ENCODE measurements at regions not wholly inside any gene's neighbourhood (a gene's known extent, or its start where the extent isn't known, plus 50 kb on each side); places are given as distances from the start of the nearest gene placed in this dataset.
A peak's percentile ranks its signal among the peaks of the same experiment; 100 is the strongest.

DNA sequence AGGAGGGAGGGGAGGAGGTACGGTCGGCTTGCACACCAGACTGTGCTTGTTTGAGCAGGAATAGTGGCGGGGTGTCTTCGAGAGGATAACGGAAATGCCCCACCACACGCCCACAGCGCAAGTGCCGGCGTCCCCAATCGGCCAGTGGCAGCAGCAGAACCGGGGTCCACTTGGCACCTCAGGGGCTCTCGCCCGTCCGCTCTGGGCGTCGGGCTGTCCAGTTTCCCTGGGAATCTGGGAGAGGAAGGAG is 53.7 kb downstream of the CCDC54 start:
- H3K27me3 ChIP-seq (ENCODE audit: insufficient read depth, poor library complexity, severe bottlenecking) = no peaks in the 10 kb centered on the region
- H3K4me3 ChIP-seq (replicated peaks; ENCODE audit: insufficient read depth, low read length) = peak overlapping the region; percentile 85
- DNase-seq (ENCODE audit: low read depth in 1 of 2, low spot score in 1 of 2) = peak in 1 of 2 experiments; percentile 12
- TF ChIP-seq SPI1 (IDR thresholded peaks at IDR 0.05; ENCODE audit: borderline replicate concordance, low read depth) (no peak), GABPA (IDR thresholded peaks at IDR 0.05; ENCODE audit: low read depth) (no peak), POLR2AphosphoS5 (IDR thresholded peaks at IDR 0.05; ENCODE audit: low read depth) (no peak)
- TF ChIP-seq, protein P1, sequence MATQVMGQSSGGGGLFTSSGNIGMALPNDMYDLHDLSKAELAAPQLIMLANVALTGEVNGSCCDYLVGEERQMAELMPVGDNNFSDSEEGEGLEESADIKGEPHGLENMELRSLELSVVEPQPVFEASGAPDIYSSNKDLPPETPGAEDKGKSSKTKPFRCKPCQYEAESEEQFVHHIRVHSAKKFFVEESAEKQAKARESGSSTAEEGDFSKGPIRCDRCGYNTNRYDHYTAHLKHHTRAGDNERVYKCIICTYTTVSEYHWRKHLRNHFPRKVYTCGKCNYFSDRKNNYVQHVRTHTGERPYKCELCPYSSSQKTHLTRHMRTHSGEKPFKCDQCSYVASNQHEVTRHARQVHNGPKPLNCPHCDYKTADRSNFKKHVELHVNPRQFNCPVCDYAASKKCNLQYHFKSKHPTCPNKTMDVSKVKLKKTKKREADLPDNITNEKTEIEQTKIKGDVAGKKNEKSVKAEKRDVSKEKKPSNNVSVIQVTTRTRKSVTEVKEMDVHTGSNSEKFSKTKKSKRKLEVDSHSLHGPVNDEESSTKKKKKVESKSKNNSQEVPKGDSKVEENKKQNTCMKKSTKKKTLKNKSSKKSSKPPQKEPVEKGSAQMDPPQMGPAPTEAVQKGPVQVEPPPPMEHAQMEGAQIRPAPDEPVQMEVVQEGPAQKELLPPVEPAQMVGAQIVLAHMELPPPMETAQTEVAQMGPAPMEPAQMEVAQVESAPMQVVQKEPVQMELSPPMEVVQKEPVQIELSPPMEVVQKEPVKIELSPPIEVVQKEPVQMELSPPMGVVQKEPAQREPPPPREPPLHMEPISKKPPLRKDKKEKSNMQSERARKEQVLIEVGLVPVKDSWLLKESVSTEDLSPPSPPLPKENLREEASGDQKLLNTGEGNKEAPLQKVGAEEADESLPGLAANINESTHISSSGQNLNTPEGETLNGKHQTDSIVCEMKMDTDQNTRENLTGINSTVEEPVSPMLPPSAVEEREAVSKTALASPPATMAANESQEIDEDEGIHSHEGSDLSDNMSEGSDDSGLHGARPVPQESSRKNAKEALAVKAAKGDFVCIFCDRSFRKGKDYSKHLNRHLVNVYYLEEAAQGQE (IDR thresholded peaks at IDR 0.05; ENCODE audit: insufficient replicate concordance, low read depth) = no peak
- TF ChIP-seq, protein P2, sequence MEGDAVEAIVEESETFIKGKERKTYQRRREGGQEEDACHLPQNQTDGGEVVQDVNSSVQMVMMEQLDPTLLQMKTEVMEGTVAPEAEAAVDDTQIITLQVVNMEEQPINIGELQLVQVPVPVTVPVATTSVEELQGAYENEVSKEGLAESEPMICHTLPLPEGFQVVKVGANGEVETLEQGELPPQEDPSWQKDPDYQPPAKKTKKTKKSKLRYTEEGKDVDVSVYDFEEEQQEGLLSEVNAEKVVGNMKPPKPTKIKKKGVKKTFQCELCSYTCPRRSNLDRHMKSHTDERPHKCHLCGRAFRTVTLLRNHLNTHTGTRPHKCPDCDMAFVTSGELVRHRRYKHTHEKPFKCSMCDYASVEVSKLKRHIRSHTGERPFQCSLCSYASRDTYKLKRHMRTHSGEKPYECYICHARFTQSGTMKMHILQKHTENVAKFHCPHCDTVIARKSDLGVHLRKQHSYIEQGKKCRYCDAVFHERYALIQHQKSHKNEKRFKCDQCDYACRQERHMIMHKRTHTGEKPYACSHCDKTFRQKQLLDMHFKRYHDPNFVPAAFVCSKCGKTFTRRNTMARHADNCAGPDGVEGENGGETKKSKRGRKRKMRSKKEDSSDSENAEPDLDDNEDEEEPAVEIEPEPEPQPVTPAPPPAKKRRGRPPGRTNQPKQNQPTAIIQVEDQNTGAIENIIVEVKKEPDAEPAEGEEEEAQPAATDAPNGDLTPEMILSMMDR (IDR thresholded peaks at IDR 0.05; ENCODE audit: insufficient read depth, low read length) = no peak
- H3K27ac ChIP-seq (replicated peaks) = no peak overlapping the region; the same call in 1 of the 2 replicates

DNA sequence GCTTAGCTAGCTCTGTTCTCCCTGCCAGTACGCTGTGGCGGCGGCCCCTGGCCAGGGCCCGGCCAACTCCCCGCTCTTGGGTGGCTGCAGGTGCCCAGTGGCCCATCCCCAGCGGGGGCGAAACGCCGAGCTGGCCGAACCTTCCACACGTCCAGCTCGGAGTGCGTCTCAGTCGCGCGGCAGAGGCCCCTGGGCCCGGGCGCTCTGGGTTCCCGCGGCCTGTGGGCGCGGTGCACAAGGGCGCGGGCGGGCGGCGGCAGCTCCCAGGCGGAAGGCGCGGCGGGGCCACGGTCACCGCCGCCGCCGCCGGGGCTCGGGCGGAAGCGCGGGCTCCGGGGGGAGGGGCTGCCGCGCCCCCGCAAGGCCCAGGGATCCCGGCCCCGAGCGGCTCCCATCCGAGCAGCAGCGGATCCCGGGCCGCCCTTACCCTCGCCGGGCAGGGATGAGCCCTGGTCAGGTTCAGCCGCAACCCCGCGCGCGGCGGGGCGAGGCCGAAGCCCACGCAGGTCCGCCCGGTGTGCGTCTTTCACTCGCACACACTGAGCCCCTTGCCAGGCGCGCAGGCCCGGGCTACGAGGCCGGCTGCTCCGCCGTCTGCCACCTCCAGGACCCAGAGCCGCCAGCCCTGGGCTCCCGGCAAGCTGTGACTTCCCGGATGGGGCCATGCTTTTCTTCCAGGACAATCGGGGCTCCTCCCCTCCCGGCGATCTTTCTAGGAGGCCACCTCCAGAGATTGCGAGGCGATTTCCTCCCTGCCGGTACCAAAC is 54.2 kb downstream of the CCDC54 start:
- no peak for TF ChIP-seq POLR2AphosphoS5 (IDR thresholded peaks at IDR 0.05; ENCODE audit: low read depth)
- TF ChIP-seq, protein P1 (IDR thresholded peaks at IDR 0.05; ENCODE audit: insufficient replicate concordance, low read depth) = no peak
- no peak for TF ChIP-seq SPI1 (IDR thresholded peaks at IDR 0.05; ENCODE audit: borderline replicate concordance, low read depth)
- TF ChIP-seq GABPA (IDR thresholded peaks at IDR 0.05; ENCODE audit: low read depth) = no peak
- TF ChIP-seq, protein P2 (IDR thresholded peaks at IDR 0.05; ENCODE audit: insufficient read depth, low read length) = no peak
- Histone ChIP-seq H3K27me3 (ENCODE audit: insufficient read depth, poor library complexity, severe bottlenecking) (no peaks in the 10 kb centered on the region), H3K27ac (replicated peaks) (no peak overlapping the region; the same call in 1 of the 2 replicates), H3K4me3 (replicated peaks; ENCODE audit: insufficient read depth, low read length) (peak overlapping the region; percentile 85)
- peak in 1 of 2 experiments; percentile 46 for DNase-seq (ENCODE audit: low read depth in 1 of 2, low spot score in 1 of 2)

DNA sequence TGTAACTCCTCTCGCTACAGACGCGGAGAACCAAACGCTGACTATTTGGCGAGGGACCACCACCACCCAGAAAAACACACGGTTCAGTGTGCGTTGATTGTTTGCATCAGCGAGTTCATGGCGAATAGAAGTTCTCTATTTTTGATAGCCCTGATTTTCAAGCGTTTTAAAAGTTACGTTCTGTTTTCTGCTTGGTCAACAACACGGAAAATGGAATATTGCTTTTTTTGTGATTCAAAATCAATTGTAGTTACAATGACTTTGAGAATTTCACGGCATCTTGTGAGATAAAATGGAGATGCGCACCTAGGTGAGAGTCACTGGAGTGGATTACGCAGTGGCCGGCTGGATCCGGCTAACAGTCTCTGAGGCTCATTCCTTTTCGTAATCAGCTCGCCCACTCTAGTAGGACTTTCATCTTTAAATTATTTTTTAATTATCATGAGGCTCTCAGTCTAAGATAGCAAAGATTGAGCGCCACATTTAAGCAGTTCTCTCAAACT is 54.8 kb downstream of the CCDC54 start:
- no peak for DNase-seq (ENCODE audit: low read depth in 1 of 2, low spot score in 1 of 2)
- TF ChIP-seq GABPA (IDR thresholded peaks at IDR 0.05; ENCODE audit: low read depth) = no peak
- TF ChIP-seq, protein P1 (IDR thresholded peaks at IDR 0.05; ENCODE audit: insufficient replicate concordance, low read depth) = no peak
- no peak for TF ChIP-seq SPI1 (IDR thresholded peaks at IDR 0.05; ENCODE audit: borderline replicate concordance, low read depth)
- TF ChIP-seq, protein P2 (IDR thresholded peaks at IDR 0.05; ENCODE audit: insufficient read depth, low read length) = no peak
- no peak for TF ChIP-seq POLR2AphosphoS5 (IDR thresholded peaks at IDR 0.05; ENCODE audit: low read depth)
- Histone ChIP-seq H3K27ac (replicated peaks) (no peak overlapping the region), H3K4me3 (replicated peaks; ENCODE audit: insufficient read depth, low read length) (peak overlapping the region; percentile 85), H3K27me3 (ENCODE audit: insufficient read depth, poor library complexity, severe bottlenecking) (no peaks in the 10 kb centered on the region)
